ENCODE measurements at regions not wholly inside any gene's neighbourhood (a gene's known extent, or its start where the extent isn't known, plus 50 kb on each side); places are given as distances from the start of the nearest gene placed in this dataset.

DNA sequence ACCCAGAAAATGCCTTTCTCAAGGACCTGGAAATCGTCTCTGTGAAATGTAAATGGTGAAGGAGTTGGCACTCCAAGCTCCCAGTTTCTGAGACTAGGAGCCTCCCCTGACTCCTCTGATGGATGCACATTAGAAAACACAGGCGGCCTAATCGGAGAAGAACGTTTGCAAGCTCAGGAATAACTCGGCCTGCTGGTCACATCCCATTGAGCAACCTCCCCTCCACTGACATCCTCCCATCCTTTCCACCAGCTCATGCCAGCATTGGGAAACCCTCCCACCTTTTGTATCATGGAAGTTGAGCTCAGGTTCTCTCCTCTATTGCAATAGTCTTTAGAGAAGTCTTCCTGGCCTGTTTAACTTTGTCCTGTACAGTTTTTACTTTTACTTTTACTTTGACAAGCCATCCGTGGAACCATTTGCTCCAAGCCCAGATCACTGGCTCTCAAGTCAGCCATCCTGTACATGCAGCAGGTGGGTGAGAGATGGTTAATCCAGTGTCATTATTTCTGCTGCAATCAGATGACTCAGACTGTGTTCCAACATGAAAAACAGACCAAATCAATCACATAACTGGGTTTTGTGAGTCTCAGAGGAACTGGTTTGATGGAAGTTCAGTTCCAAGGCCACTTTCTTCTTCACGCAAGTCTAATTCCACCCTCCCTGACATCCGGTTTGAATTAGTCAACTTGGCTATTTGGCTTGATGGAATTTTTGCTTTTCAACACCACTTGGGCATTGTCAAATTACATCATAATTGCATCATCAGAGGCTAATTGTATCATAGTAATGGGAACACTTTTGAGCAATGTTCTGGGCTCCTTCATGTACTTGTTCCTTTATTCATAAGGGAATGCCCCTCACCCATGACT is 619.4 kb upstream of the CDH4 start:
- Mint-ChIP-seq H3K27ac (ENCODE audit: unreplicated experiment) (no peak overlapping the region), H3K4me3 (ENCODE audit: unreplicated experiment) (no peak overlapping the region), H3K27me3 (ENCODE audit: low read depth) (peaks cover 2% of the 10 kb centered on the region), H3K4me1 (ENCODE audit: low read depth) (no peaks in the 10 kb centered on the region), H3K36me3 (ENCODE audit: low read depth) (no peaks in the 10 kb centered on the region), H3K9me3 (ENCODE audit: low read depth) (peaks cover 9% of the 10 kb centered on the region)
- TF ChIP-seq, protein P1, sequence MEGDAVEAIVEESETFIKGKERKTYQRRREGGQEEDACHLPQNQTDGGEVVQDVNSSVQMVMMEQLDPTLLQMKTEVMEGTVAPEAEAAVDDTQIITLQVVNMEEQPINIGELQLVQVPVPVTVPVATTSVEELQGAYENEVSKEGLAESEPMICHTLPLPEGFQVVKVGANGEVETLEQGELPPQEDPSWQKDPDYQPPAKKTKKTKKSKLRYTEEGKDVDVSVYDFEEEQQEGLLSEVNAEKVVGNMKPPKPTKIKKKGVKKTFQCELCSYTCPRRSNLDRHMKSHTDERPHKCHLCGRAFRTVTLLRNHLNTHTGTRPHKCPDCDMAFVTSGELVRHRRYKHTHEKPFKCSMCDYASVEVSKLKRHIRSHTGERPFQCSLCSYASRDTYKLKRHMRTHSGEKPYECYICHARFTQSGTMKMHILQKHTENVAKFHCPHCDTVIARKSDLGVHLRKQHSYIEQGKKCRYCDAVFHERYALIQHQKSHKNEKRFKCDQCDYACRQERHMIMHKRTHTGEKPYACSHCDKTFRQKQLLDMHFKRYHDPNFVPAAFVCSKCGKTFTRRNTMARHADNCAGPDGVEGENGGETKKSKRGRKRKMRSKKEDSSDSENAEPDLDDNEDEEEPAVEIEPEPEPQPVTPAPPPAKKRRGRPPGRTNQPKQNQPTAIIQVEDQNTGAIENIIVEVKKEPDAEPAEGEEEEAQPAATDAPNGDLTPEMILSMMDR (IDR thresholded peaks at IDR 0.05), result no peak
- no peak for DNase-seq (ENCODE audit: low spot score)

DNA sequence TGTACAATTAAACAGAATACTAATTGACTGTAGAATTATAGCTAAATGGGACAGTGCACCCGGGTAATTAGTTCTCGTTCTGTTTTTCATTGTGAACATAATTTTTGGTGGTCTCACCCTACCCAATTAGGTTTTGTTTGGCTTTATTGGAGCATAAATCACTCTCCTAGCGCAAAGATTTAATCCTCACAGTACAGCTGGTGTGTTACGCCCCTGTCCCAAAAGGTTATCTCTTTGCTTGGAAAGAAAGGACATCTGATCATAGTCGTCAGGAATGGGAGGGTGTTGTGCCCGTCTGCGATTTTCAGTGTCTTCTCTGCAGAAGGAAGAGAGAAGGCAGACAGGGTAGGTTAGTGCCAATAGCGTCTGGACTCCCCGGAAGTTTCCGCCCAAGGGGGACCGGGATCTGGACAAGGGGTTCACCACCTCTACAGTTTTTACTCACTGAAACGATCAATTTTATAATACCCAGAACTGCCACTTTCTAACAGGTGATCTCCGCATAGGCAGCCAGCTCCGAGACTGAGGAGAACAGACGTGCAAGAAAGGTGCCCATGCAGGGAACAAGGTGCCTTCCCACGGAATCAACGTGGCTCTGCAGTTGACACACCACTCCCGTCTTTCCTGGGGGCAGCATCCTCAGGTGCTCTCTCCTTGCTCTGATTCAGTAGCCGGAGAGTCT is 617.4 kb upstream of the CDH4 start:
- no peak for DNase-seq (ENCODE audit: low spot score)

DNA sequence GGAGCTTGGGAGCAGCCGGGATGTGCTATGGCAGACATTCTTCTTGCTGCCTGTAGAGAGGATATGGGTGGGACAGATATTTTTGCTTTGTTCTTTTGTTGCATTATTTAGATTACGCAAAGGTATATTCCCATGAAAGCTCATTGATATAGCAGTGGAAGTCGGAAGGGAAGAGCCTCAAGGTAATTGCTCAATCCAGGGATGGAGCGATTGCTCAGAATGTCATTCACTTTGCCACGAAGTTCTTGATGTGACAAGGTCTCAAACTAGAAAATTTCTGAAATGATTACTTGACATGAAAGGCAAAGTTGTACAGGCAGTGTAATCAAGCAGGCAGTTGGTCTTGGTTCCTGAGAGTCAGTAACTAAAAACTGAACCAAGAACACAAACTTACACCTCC is 615.6 kb upstream of the CDH4 start:
- Mint-ChIP-seq H3K9me3 (ENCODE audit: low read depth) (peaks cover 9% of the 10 kb centered on the region), H3K4me1 (ENCODE audit: low read depth) (no peaks in the 10 kb centered on the region), H3K27me3 (ENCODE audit: low read depth) (peaks cover 2% of the 10 kb centered on the region), H3K27ac (ENCODE audit: unreplicated experiment) (no peak overlapping the region), H3K4me3 (ENCODE audit: unreplicated experiment) (no peak overlapping the region), H3K36me3 (ENCODE audit: low read depth) (no peaks in the 10 kb centered on the region)
- no peak for DNase-seq (ENCODE audit: low spot score)
- TF ChIP-seq, protein P1 (IDR thresholded peaks at IDR 0.05), result no peak

More for the DNA sequence above, 617.4 kb upstream of the CDH4 start:
- Mint-ChIP-seq H3K27ac (ENCODE audit: unreplicated experiment) (no peak overlapping the region), H3K36me3 (ENCODE audit: low read depth) (no peaks in the 10 kb centered on the region), H3K4me1 (ENCODE audit: low read depth) (no peaks in the 10 kb centered on the region), H3K4me3 (ENCODE audit: unreplicated experiment) (no peak overlapping the region), H3K27me3 (ENCODE audit: low read depth) (peaks cover 2% of the 10 kb centered on the region), H3K9me3 (ENCODE audit: low read depth) (peaks cover 9% of the 10 kb centered on the region)
- TF ChIP-seq, protein P1 (IDR thresholded peaks at IDR 0.05), result no peak

- Mint-ChIP-seq H3K36me3 (ENCODE audit: low read depth) (no peaks in the 10 kb centered on the region), H3K4me3 (ENCODE audit: unreplicated experiment) (no peak overlapping the region), H3K9me3 (ENCODE audit: low read depth) (peaks cover 10% of the 10 kb centered on the region), H3K27me3 (ENCODE audit: low read depth) (no peaks in the 10 kb centered on the region), H3K27ac (ENCODE audit: unreplicated experiment) (no peak overlapping the region), H3K4me1 (ENCODE audit: low read depth) (no peaks in the 10 kb centered on the region)
- TF ChIP-seq, protein P1 (IDR thresholded peaks at IDR 0.05), result no peak
- DNase-seq (ENCODE audit: low spot score), result no peak
Observed at GRCh38 chr20:60637801-60638200, 614.3 kb upstream of the CDH4 start.

DNA sequence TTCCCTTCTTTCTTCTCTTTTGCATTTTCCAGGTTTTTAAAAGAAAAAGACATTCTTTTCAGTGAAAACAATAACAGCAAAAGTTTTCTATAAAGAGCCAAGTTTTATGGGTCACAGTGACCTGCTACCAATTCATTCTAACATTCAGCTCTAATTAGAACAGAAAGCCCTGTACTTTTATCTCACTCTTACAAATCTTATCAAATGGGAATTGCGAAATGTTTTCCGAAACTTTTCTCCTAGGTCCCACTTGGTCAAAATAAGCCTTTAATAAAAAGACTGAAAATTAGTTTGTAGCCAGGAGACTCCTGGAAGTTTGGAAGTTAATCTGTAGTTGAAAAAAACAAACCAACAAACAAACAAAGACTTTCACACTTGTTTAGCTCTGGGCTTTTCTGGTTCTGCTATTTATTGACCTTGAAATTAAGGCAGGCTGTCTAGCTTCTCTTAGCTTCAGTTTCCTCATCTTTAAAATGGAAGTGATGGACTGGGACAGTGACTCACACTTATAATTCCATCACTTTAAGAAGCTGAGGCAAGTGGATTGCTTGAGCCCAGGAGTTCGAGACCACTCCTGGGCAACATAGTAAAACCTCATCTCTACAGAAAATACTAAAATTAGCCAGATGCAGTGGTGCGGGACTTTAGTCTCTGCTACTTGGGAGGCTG is 613.5 kb upstream of the CDH4 start:
- H3K27ac Mint-ChIP-seq (ENCODE audit: unreplicated experiment), result no peak overlapping the region
- no peak for DNase-seq (ENCODE audit: low spot score)
- no peaks in the 10 kb centered on the region for H3K36me3 Mint-ChIP-seq (ENCODE audit: low read depth)
- TF ChIP-seq, protein P1 (IDR thresholded peaks at IDR 0.05), result no peak
- no peaks in the 10 kb centered on the region for H3K4me1 Mint-ChIP-seq (ENCODE audit: low read depth)
- no peak overlapping the region for H3K4me3 Mint-ChIP-seq (ENCODE audit: unreplicated experiment)
- H3K27me3 Mint-ChIP-seq (ENCODE audit: low read depth), result no peaks in the 10 kb centered on the region
- peaks cover 14% of the 10 kb centered on the region for H3K9me3 Mint-ChIP-seq (ENCODE audit: low read depth)
